ENCODE measurements at regions not wholly inside any gene's neighbourhood (a gene's known extent, or its start where the extent isn't known, plus 50 kb on each side); places are given as distances from the start of the nearest gene placed in this dataset.

- 0 out of 2 replicates have a peak, but pooled peaks cover 11% of the 10 kb centered on the region for H3K4me1 ChIP-seq (replicated peaks; ENCODE audit: insufficient read depth)
- intact Hi-C loops (cut with micrococcal nuclease; ENCODE audit: unreplicated experiment), result no loop called here
- no peaks in the 10 kb centered on the region for H3K36me3 ChIP-seq (ENCODE audit: low read depth)
- no peaks in the 10 kb centered on the region for H3K27me3 ChIP-seq (ENCODE audit: insufficient read depth, low read depth)
- DNase-seq, result no peak
- no peak overlapping the region for H3K27ac ChIP-seq
- H3K9me2 ChIP-seq (ENCODE audit: insufficient read depth), result no peaks in the 10 kb centered on the region
- H3K9me3 ChIP-seq (ENCODE audit: insufficient read depth, low read depth), result no peaks in the 10 kb centered on the region
- H3K4me3 ChIP-seq, result no peak overlapping the region
- H3F3A ChIP-seq (ENCODE audit: insufficient read depth, low read depth), result no peaks in the 10 kb centered on the region
- H3K4me2 ChIP-seq, result no peak overlapping the region
- TF ChIP-seq CTCF (conservative IDR thresholded peaks at IDR 0.05) (no peak), EZH2 (IDR thresholded peaks at IDR 0.05; ENCODE audit: low read depth) (no peak)
- H4K20me1 ChIP-seq (ENCODE audit: insufficient read depth), result 0 out of 2 replicates have a peak, but pooled peaks cover 4% of the 10 kb centered on the region
- H3K79me2 ChIP-seq (ENCODE audit: low read depth), result 0 out of 2 replicates have a peak, but pooled peaks cover 9% of the 10 kb centered on the region
- POLR2A ChIA-PET (ENCODE audit: unreplicated experiment), result no interaction called here
- no peak overlapping the region for H2AFZ ChIP-seq
- no TSS peak for BruUV-seq (replicated peaks)
- CTCF ChIA-PET, result no interaction called here
Measured at GRCh38 chrX:7233580-7234406, 85.8 kb upstream of the PUDP start.

GRCh38 chrX:7228226-7228625 lies 80.3 kb upstream of the PUDP start:
- BruUV-seq (replicated peaks), result no TSS peak

GRCh38 chrX:7225338-7225737 lies 77.4 kb upstream of the PUDP start:
- Histone ChIP-seq H3K4me1 (replicated peaks; ENCODE audit: insufficient read depth) (no peaks in the 10 kb centered on the region), H3K4me3 (no peak overlapping the region), H2AFZ (no peak overlapping the region), H3K27me3 (ENCODE audit: insufficient read depth, low read depth) (no peaks in the 10 kb centered on the region), H3K4me2 (no peak overlapping the region), H3K79me2 (ENCODE audit: low read depth) (peaks cover 43% of the 10 kb centered on the region), H3K9me2 (ENCODE audit: insufficient read depth) (no peaks in the 10 kb centered on the region; the same call in 1 of the 2 replicates), H3F3A (ENCODE audit: insufficient read depth, low read depth) (peaks cover under 1% of the 10 kb centered on the region; the same call in 1 of the 2 replicates), H4K20me1 (ENCODE audit: insufficient read depth) (no peaks in the 10 kb centered on the region), H3K36me3 (ENCODE audit: low read depth) (no peaks in the 10 kb centered on the region; the same call in 1 of the 2 replicates), H3K9me3 (ENCODE audit: insufficient read depth, low read depth) (no peaks in the 10 kb centered on the region), H3K27ac (no peak overlapping the region)
- DNase-seq, result no peak
- ChIA-PET POLR2A (ENCODE audit: unreplicated experiment) (no interaction called here), CTCF (no interaction called here)
- intact Hi-C loops (cut with micrococcal nuclease; ENCODE audit: unreplicated experiment), result no loop called here
- TF ChIP-seq CTCF (conservative IDR thresholded peaks at IDR 0.05) (no peak), EZH2 (IDR thresholded peaks at IDR 0.05; ENCODE audit: low read depth) (no peak)
- BruUV-seq (replicated peaks), result no TSS peak

More at GRCh38 chrX:7228226-7228625, 80.3 kb upstream of the PUDP start:
- no peaks in the 10 kb centered on the region for H3F3A ChIP-seq (ENCODE audit: insufficient read depth, low read depth)
- H2AFZ ChIP-seq, result no peak overlapping the region
- H3K9me3 ChIP-seq (ENCODE audit: insufficient read depth, low read depth), result no peaks in the 10 kb centered on the region
- no peak overlapping the region for H3K4me2 ChIP-seq
- POLR2A ChIA-PET (ENCODE audit: unreplicated experiment), result no interaction called here
- no peak for TF ChIP-seq CTCF (conservative IDR thresholded peaks at IDR 0.05)
- no peak for TF ChIP-seq EZH2 (IDR thresholded peaks at IDR 0.05; ENCODE audit: low read depth)
- intact Hi-C loops (cut with micrococcal nuclease; ENCODE audit: unreplicated experiment), result no loop called here
- H4K20me1 ChIP-seq (ENCODE audit: insufficient read depth), result no peaks in the 10 kb centered on the region
- H3K9me2 ChIP-seq (ENCODE audit: insufficient read depth), result no peaks in the 10 kb centered on the region
- peaks cover 18% of the 10 kb centered on the region for H3K79me2 ChIP-seq (ENCODE audit: low read depth)
- H3K27me3 ChIP-seq (ENCODE audit: insufficient read depth, low read depth), result no peaks in the 10 kb centered on the region
- H3K4me3 ChIP-seq, result no peak overlapping the region
- no peaks in the 10 kb centered on the region; the same call in 1 of the 2 replicates for H3K36me3 ChIP-seq (ENCODE audit: low read depth)
- DNase-seq, result no peak
- H3K4me1 ChIP-seq (replicated peaks; ENCODE audit: insufficient read depth), result no peaks in the 10 kb centered on the region
- no peak overlapping the region for H3K27ac ChIP-seq
- CTCF ChIA-PET, result no interaction called here
